ENCODE measurements at regions not wholly inside any gene's neighbourhood (a gene's known extent, or its start where the extent isn't known, plus 50 kb on each side); places are given as distances from the start of the nearest gene placed in this dataset.

- ChIA-PET CTCF (no interaction called here), POLR2A (no interaction called here)
- no peak overlapping the region for H3K4me3 ChIP-seq (ENCODE audit: low read depth, low read length)
- TF ChIP-seq ZBTB48 (tag by site-specific recombination; IDR thresholded peaks at IDR 0.05) = no peak
- TF ChIP-seq CTCF (tag by site-specific recombination; IDR thresholded peaks at IDR 0.05) = no peak
- no peak for TF ChIP-seq ZNF24 (tag by site-specific recombination; IDR thresholded peaks at IDR 0.05)
- TF ChIP-seq FEZF1 (tag by site-specific recombination; IDR thresholded peaks at IDR 0.05) = no peak
- TF ChIP-seq MYNN (tag by site-specific recombination; IDR thresholded peaks at IDR 0.05; ENCODE audit: borderline replicate concordance) = no peak
- TF ChIP-seq ZNF416 (tag by site-specific recombination; IDR thresholded peaks at IDR 0.05) = no peak
- no peak for TF ChIP-seq ZNF280D (tag by site-specific recombination; IDR thresholded peaks at IDR 0.05)
- no peak for TF ChIP-seq ZNF302 (tag by site-specific recombination; IDR thresholded peaks at IDR 0.05; ENCODE audit: low read depth)
- no peak for TF ChIP-seq ZNF350 (tag by site-specific recombination; IDR thresholded peaks at IDR 0.05)
- TF ChIP-seq PRDM4 (tag by site-specific recombination; IDR thresholded peaks at IDR 0.05) = no peak
- no peak for TF ChIP-seq ZNF433 (tag by site-specific recombination; IDR thresholded peaks at IDR 0.05; ENCODE audit: low read depth)
- no peak for TF ChIP-seq KLF17 (tag by site-specific recombination; IDR thresholded peaks at IDR 0.05)
- no peak overlapping the region for H3K27ac ChIP-seq (ENCODE audit: extremely low read depth, low read depth, low read length)
- no peaks in the 10 kb centered on the region for H3K9me3 ChIP-seq (ENCODE audit: control insufficient read depth, insufficient read depth, low read depth, low read length)
- no peaks in the 10 kb centered on the region for H3K4me1 ChIP-seq (ENCODE audit: control insufficient read depth, insufficient read depth, low read length)
- H3K36me3 ChIP-seq (ENCODE audit: control insufficient read depth in 2 of 2, insufficient read depth in 1 of 2, low read length in 2 of 2) = no peaks in the 10 kb centered on the region
These were observed 402.3 kb upstream of the SLITRK6 start for GRCh38 chr13:86201477-86201876.

- Histone ChIP-seq H3K9me3 (ENCODE audit: control insufficient read depth, insufficient read depth, low read depth, low read length) (no peaks in the 10 kb centered on the region), H3K4me1 (ENCODE audit: control insufficient read depth, insufficient read depth, low read length) (no peaks in the 10 kb centered on the region), H3K27ac (ENCODE audit: extremely low read depth, low read depth, low read length) (no peak overlapping the region), H3K36me3 (ENCODE audit: control insufficient read depth in 2 of 2, insufficient read depth in 1 of 2, low read length in 2 of 2) (no peaks in the 10 kb centered on the region), H3K4me3 (ENCODE audit: low read depth, low read length) (no peak overlapping the region)
- TF ChIP-seq ZNF639 (tag by site-specific recombination; IDR thresholded peaks at IDR 0.05) = no peak
- no peak for TF ChIP-seq MYNN (tag by site-specific recombination; IDR thresholded peaks at IDR 0.05; ENCODE audit: borderline replicate concordance)
- no peak for TF ChIP-seq ZNF510 (tag by site-specific recombination; IDR thresholded peaks at IDR 0.05; ENCODE audit: insufficient replicate concordance)
- TF ChIP-seq ZBTB26 (tag by site-specific recombination; optimal IDR thresholded peaks at IDR 0.05) = no peak
- TF ChIP-seq ZBTB48 (tag by site-specific recombination; IDR thresholded peaks at IDR 0.05) = no peak
- TF ChIP-seq REST (tag by site-specific recombination; IDR thresholded peaks at IDR 0.05) = peak; percentile 87
- no peak for TF ChIP-seq ZSCAN30 (tag by site-specific recombination; IDR thresholded peaks at IDR 0.05)
- ChIA-PET POLR2A (no interaction called here), CTCF (no interaction called here)
These were observed 394.1 kb upstream of the SLITRK6 start for GRCh38 chr13:86193281-86193680.
